GM12891 (cell line): ENCODE measurements at regions not wholly inside any gene's neighbourhood (a gene's known extent, or its start where the extent isn't known, plus 50 kb on each side); places are given as distances from the start of the nearest gene placed in this dataset.

Experiments used
- POLR2A ChIP-seq: IDR thresholded peaks from 2 replicates; pipeline ENCODE4 v1.6.1; 2011; ENCODE audit warnings: low read depth, low read length, control low read depth
- POLR2AphosphoS5 ChIP-seq: IDR thresholded peaks from 2 replicates; pipeline ENCODE4 v1.6.1; 2011; ENCODE audit warnings: low read depth, low read length, control low read depth
- POU2F2 ChIP-seq: IDR thresholded peaks from 2 replicates; pipeline ENCODE4 v1.6.1; 2011; ENCODE audit warnings: low read depth, mild to moderate bottlenecking, control low read depth, low read length, moderate library complexity
- SPI1 ChIP-seq: IDR thresholded peaks from 2 replicates; pipeline ENCODE4 v1.6.1; 2011; ENCODE audit warnings: low read depth, low read length, control low read depth
- TAF1 ChIP-seq: IDR thresholded peaks from 2 replicates; pipeline ENCODE4 v1.6.1; 2011; ENCODE audit warnings: low read depth, low read length, control low read depth

- no peak for TF ChIP-seq POLR2A
- TF ChIP-seq POLR2AphosphoS5, result no peak
- no peak for TF ChIP-seq TAF1
- no peak for TF ChIP-seq SPI1
- TF ChIP-seq POU2F2, result no peak
These were observed 1064.2 kb upstream of the FAM98A start for GRCh38 chr2:34663314-34663713.
